ENCODE measurements at regions not wholly inside any gene's neighbourhood (a gene's known extent, or its start where the extent isn't known, plus 50 kb on each side); places are given as distances from the start of the nearest gene placed in this dataset.

DNA sequence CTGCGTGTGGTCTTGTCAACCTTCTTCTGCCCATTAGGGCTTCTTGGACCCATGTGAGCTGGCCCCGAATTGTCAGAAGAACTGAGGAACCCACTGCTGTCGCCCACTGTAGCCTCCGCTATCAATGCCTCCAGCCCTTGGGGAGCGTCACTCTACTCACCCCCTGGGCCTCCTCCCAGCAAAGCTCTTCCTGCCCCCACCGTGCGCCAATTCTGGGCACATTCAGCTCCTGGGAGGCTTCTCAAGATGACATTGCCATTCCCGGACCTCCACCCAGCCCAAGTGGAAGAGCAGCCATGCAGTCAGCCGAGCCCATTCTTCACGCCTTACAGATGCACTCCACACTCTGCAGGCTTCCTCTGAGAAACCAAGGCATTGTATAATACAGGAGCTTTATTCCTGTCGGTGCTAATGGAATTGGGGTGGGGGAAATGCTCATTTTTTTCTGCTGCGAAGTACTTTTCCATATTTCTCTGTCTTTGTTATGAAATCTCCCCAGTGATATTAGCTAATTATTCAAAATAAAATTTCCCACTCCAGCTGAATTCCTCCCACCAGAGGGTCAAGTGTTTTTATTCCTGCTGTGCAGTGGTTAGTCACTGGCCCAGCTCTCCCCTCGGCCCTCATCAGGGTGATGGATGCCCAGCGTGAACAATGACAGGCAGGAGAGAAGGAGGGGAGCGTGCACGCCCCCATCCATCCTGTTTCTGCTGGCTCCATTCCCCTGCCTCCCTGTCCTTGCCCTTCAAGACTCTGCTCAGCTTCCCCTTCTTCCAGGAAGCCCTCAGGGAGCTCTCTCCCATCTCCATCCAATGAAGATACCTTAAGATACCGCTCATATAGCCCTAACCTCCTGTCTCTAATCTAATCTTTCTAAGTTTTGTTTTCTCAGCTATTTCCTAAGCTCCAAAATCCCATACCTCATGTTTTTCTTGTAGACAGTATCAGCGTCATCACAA is 87.7 kb downstream of the C16orf95 start (continued):
- TF ChIP-seq, protein P1, sequence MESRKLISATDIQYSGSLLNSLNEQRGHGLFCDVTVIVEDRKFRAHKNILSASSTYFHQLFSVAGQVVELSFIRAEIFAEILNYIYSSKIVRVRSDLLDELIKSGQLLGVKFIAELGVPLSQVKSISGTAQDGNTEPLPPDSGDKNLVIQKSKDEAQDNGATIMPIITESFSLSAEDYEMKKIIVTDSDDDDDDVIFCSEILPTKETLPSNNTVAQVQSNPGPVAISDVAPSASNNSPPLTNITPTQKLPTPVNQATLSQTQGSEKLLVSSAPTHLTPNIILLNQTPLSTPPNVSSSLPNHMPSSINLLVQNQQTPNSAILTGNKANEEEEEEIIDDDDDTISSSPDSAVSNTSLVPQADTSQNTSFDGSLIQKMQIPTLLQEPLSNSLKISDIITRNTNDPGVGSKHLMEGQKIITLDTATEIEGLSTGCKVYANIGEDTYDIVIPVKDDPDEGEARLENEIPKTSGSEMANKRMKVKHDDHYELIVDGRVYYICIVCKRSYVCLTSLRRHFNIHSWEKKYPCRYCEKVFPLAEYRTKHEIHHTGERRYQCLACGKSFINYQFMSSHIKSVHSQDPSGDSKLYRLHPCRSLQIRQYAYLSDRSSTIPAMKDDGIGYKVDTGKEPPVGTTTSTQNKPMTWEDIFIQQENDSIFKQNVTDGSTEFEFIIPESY (IDR thresholded peaks at IDR 0.05): no peak
- no peak for TF ChIP-seq TAF1 (conservative IDR thresholded peaks at IDR 0.05)
- no peak for TF ChIP-seq SP1 (IDR thresholded peaks at IDR 0.05)
- TF ChIP-seq JUND (IDR thresholded peaks at IDR 0.05): no peak

DNA sequence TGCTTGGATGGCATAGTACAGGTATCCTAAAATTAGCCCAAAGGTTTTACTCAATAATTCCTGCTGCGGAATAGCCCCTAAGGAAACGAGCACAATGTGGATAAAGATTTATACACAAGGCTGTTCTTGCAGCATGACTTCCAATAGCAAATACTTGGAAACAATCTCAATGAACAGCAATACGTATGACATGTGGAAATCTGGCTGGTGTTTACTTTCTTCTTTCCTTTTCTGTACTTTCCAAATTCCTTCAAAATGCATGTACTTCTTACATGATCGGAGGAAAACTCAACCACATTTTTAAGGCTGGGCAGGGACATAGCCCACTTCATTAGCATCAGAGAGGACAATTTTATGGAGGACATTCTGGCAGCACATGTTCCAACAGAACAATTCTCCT is 86.6 kb downstream of the C16orf95 start:
- WGBS: 87% methylated on average over 4 of the region's 4 CpGs
- H3K4me1 ChIP-seq (ENCODE audit: control insufficient read depth in 4 of 4, insufficient read depth in 4 of 4, low read length in 3 of 4): no peaks in the 10 kb centered on the region
- no peak for TF ChIP-seq RXRA (IDR thresholded peaks at IDR 0.05)
- TF ChIP-seq, protein P1 (IDR thresholded peaks at IDR 0.05): no peak
- no peak for TF ChIP-seq EGR1 (IDR thresholded peaks at IDR 0.05; ENCODE audit: low read depth in 2 of 2)
- no peak for TF ChIP-seq GABPA (IDR thresholded peaks at IDR 0.05 in 1 of 2, conservative IDR thresholded peaks at IDR 0.05 in 1 of 2)
- no peak for TF ChIP-seq NR2F2 (IDR thresholded peaks at IDR 0.05)
- TF ChIP-seq, protein P2, sequence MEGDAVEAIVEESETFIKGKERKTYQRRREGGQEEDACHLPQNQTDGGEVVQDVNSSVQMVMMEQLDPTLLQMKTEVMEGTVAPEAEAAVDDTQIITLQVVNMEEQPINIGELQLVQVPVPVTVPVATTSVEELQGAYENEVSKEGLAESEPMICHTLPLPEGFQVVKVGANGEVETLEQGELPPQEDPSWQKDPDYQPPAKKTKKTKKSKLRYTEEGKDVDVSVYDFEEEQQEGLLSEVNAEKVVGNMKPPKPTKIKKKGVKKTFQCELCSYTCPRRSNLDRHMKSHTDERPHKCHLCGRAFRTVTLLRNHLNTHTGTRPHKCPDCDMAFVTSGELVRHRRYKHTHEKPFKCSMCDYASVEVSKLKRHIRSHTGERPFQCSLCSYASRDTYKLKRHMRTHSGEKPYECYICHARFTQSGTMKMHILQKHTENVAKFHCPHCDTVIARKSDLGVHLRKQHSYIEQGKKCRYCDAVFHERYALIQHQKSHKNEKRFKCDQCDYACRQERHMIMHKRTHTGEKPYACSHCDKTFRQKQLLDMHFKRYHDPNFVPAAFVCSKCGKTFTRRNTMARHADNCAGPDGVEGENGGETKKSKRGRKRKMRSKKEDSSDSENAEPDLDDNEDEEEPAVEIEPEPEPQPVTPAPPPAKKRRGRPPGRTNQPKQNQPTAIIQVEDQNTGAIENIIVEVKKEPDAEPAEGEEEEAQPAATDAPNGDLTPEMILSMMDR (IDR thresholded peaks at IDR 0.05; ENCODE audit: low read depth, low read length, missing input control): no peak
- TF ChIP-seq, protein P3, sequence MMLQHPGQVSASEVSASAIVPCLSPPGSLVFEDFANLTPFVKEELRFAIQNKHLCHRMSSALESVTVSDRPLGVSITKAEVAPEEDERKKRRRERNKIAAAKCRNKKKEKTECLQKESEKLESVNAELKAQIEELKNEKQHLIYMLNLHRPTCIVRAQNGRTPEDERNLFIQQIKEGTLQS (IDR thresholded peaks at IDR 0.05): no peak
- no peak for TF ChIP-seq YY1 (IDR thresholded peaks at IDR 0.05)
- no peak for TF ChIP-seq HNF4G (IDR thresholded peaks at IDR 0.05)
- TF ChIP-seq RAD21 (IDR thresholded peaks at IDR 0.05): no peak
- no peak for TF ChIP-seq FOXA1 (IDR thresholded peaks at IDR 0.05)

More for the DNA sequence above, 86.6 kb downstream of the C16orf95 start:
- peaks cover 0 to 4% (median 0%) of the 10 kb centered on the region in 4 donors for H3K9me3 ChIP-seq (ENCODE audit: control insufficient read depth in 4 of 4, low read length in 3 of 4)
- DNase-seq (ENCODE audit: low spot score): no peak
- no peaks in the 10 kb centered on the region for H3K27me3 ChIP-seq (ENCODE audit: control insufficient read depth in 4 of 4, insufficient read depth in 4 of 4, low read length in 3 of 4)
- H3K9ac ChIP-seq (ENCODE audit: low read depth in 1 of 2, low read length in 2 of 2): no peak overlapping the region
- no peaks in the 10 kb centered on the region for H3K36me3 ChIP-seq (ENCODE audit: control insufficient read depth in 4 of 4, insufficient read depth in 3 of 4, low read depth in 1 of 4, low read length in 3 of 4)
- no peak overlapping the region for H3K4me3 ChIP-seq (ENCODE audit: low read depth in 1 of 3, low read length in 3 of 3)
- no peak overlapping the region for H3K27ac ChIP-seq (ENCODE audit: low read depth in 1 of 2, low read length in 2 of 2)

All from liver (tissue), 8 donors.